HepG2 (cell line): ENCODE measurements at regions not wholly inside any gene's neighbourhood (a gene's known extent, or its start where the extent isn't known, plus 50 kb on each side); places are given as distances from the start of the nearest gene placed in this dataset.

Experiments used
- ATAC-seq: fragments of 200-7000 bp; cut with Tn5 transposase; 3 replicates; pipeline ENCODE4 v1.9.1; 2020; ENCODE audit warnings: mild to moderate bottlenecking, moderate library complexity
- BruUV-seq: library from RNA; stranded (reverse); fragments of 400-500 nt; replicated peaks from 2 replicates; lab custom pipeline; 2021; lab: Mats Ljungman, UMichigan
- CTCF ChIA-PET: fragments of 300-600 bp; formaldehyde crosslinking; extraction: SDS; loops from one replicate; lab custom pipeline; 2021; ENCODE audit warnings: low total read pairs, inconsistent platforms, low intra/inter-chr PET ratio; lab: Yijun Ruan, JAX
- POLR2A ChIA-PET: fragments of 350-600 bp; sonication (Branson Sonifier 250); formaldehyde crosslinking; loops from one replicate; lab custom pipeline; 2020; ENCODE audit warnings: antibody characterized with exemption, inconsistent platforms; lab: Yijun Ruan, JAX
- DNase-seq: peaks from one replicate; pipeline ENCODE4 v3.0.0-alpha.2; 2015; ENCODE audit warnings: low spot score
- FAIRE-seq: peaks from 3 replicates; lab custom pipeline; 2011; peaks lifted over from hg19 to GRCh38; lab: Jason Lieb, UNC
- H2AFZ ChIP-seq: one replicate; pipeline ENCODE4 v1.6.1; 2011; ENCODE audit warnings: low read length, inconsistent platforms
- H3K27ac ChIP-seq: fragments of 300-600 bp; 3 replicates; pipeline ENCODE4 v1.8.0; 2011; ENCODE audit warnings: mixed run types, mild to moderate bottlenecking, mixed read lengths, low read length, inconsistent platforms; ENCODE audit not compliant: insufficient read depth; ENCODE audit errors: extremely low read length
- H3K27me3 ChIP-seq, 2 experiments: fragments of 200-600 bp in 1 of 2; 2 replicates in 1 of 2; 3 replicates in 1 of 2; pipeline versions ENCODE4 v1.6.0 to v1.8.0; 2011; ENCODE audit warnings: low read length in 2 of 2, mild to moderate bottlenecking in 2 of 2, moderate library complexity in 2 of 2, inconsistent platforms in 1 of 2; ENCODE audit not compliant: insufficient read depth in 2 of 2, control insufficient read depth in 1 of 2
- H3K36me3 ChIP-seq, 2 experiments: fragments of 200-600 bp in 1 of 2; replicated peaks in 1 of 2; 2 replicates in 1 of 2; 3 replicates in 1 of 2; pipeline versions ENCODE4 v1.5.1 to v1.8.0; 2011; ENCODE audit warnings: low read length in 2 of 2, inconsistent platforms in 1 of 2; ENCODE audit not compliant: insufficient read depth in 2 of 2, control insufficient read depth in 1 of 2
- H3K4me1 ChIP-seq: 2 replicates; pipeline ENCODE4 v1.5.1; 2012; ENCODE audit warnings: low read length, inconsistent platforms; ENCODE audit not compliant: insufficient read depth
- H3K4me2 ChIP-seq: 2 replicates; pipeline ENCODE4 v1.6.0; 2011; ENCODE audit warnings: low read depth, low read length, inconsistent platforms
- H3K4me3 ChIP-seq, 3 experiments: fragments of 200-600 bp in 1 of 3; sonication (generic), shearing (Covaris generic) in 1 of 3; replicated peaks in 1 of 3; 2 replicates each; pipeline ENCODE4 v1.5.1; 2011 to 2016; ENCODE audit warnings: low read length in 3 of 3, inconsistent platforms in 2 of 3, low read depth in 2 of 3, mild to moderate bottlenecking in 2 of 3, control low read depth in 1 of 3, mixed read lengths in 1 of 3; ENCODE audit not compliant: insufficient read depth in 1 of 3
- H3K79me2 ChIP-seq: one replicate; pipeline ENCODE4 v1.6.1; 2011; ENCODE audit warnings: low read length, inconsistent platforms; ENCODE audit not compliant: insufficient read depth
- H3K9ac ChIP-seq: 2 replicates; pipeline ENCODE4 v1.6.0; 2011; ENCODE audit warnings: mild to moderate bottlenecking, low read depth, low read length, inconsistent platforms; ENCODE audit not compliant: insufficient read depth
- H3K9me3 ChIP-seq: 2 replicates; pipeline ENCODE4 v1.5.1; 2012; ENCODE audit warnings: mild to moderate bottlenecking, low read length
- H4K20me1 ChIP-seq: 2 replicates; pipeline ENCODE4 v1.6.0; 2011; ENCODE audit warnings: inconsistent platforms, mild to moderate bottlenecking, low read length, moderate library complexity; ENCODE audit not compliant: insufficient read depth
- FOXJ3 ChIP-seq: sonication (generic); formaldehyde crosslinking; IDR thresholded peaks from 2 replicates; pipeline ENCODE4 v1.4.0; 2020; ENCODE audit warnings: missing genetic modification reagents, mild to moderate bottlenecking, borderline replicate concordance
- PCBP2 ChIP-seq: fragments of 200-400 bp; formaldehyde crosslinking; optimal IDR thresholded peaks from 2 replicates; pipeline ENCODE3; 2018; ENCODE audit warnings: low read length, low read depth; ENCODE audit not compliant: poor library complexity, severe bottlenecking
- POLR2A ChIP-seq, 2 experiments: IDR thresholded peaks; 2 replicates each; pipeline ENCODE4 v1.6.1; 2011; ENCODE audit warnings: low read depth in 2 of 2, low read length in 2 of 2, mild to moderate bottlenecking in 1 of 2, moderate library complexity in 1 of 2; ENCODE audit not compliant: insufficient read depth in 1 of 2
- SALL1 ChIP-seq: sonication (generic); formaldehyde crosslinking; IDR thresholded peaks from 2 replicates; pipeline ENCODE4 v1.8.0; 2022; ENCODE audit warnings: mild to moderate bottlenecking, missing genetic modification reagents
- ZBTB38 ChIP-seq: sonication (generic); formaldehyde crosslinking; IDR thresholded peaks from 2 replicates; pipeline ENCODE4 v1.5.1; 2020; ENCODE audit warnings: mild to moderate bottlenecking, missing genetic modification reagents
- ZNF879 ChIP-seq: sonication (generic); formaldehyde crosslinking; IDR thresholded peaks from 2 replicates; pipeline ENCODE4 v1.8.1; 2023; ENCODE audit warnings: missing genetic modification reagents
- WGBS: methylation state at CpG from one replicate; pipeline ENCODE4 v1.1.6; 2017; ENCODE audit warnings: low lambda C conversion rate; 5-methylcytosine and 5-hydroxymethylcytosine counted together
- in situ Hi-C: cut with HindIII; loops from 2 replicates; pipeline ENCODE4 v1.10.0; 2017; ENCODE audit warnings: low pct_unique_long_range_greater_than_20kb; ENCODE audit not compliant: extremely low pct_ligation_motif_present
- intact Hi-C: fragments of 100-400 bp; cut with micrococcal nuclease; formaldehyde crosslinking; loops from one replicate; pipeline ENCODE4 v1.10.0; 2022; ENCODE audit not compliant: unreplicated experiment

DNA sequence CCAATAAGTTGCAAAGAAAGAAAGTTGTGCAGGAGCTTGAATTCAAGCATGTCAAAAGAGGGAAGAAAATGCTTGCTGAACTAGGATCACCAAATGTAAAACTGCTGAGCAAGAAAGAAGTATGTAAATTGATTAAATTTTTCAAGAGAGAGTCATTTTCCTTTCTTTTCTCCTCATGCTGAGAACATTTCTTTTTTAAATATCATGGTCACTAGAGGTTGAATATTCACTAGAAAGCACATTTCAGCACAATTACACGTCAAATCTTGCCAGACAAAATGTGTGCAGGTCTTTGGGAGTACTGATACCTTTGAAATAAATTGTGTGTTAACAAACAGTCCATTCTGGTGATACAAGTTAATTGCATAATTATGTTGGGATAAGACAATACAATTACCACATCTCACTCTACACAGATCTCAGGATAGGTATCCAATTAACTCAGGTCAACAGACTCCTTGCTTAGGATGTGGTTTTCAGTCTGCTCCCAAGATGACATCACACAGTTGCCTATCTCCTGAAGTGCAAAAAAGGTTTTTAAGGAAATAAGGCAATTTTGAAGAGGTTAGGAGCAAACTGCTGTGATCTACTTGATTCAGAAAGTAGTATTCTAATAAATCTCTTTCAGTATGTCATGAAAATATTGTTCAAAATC is 862.2 kb downstream of the RPS29 start:
- in situ Hi-C loops (no loop called here), intact Hi-C loops (no loop called here)
- no peak for ATAC-seq
- no peaks in the 10 kb centered on the region for H3K4me1 ChIP-seq
- no peak overlapping the region for H3K4me2 ChIP-seq
- 4% methylated on average over 1 of the region's 1 CpG for WGBS
- CTCF ChIA-PET = no interaction called here
- H2AFZ ChIP-seq = no peak overlapping the region
- DNase-seq = no peak
- no peaks in the 10 kb centered on the region for H3K27me3 ChIP-seq
- H3K27ac ChIP-seq = no peak overlapping the region
- TF ChIP-seq ZNF879 (CRISPR knock-in tag) (no peak), SALL1 (no peak), FOXJ3 (CRISPR knock-in tag) (no peak)
- POLR2A ChIA-PET = no interaction called here
- no peak for FAIRE-seq
- H3K9me3 ChIP-seq = peaks cover 64% of the 10 kb centered on the region
- H3K9ac ChIP-seq = no peak overlapping the region
- no peaks in the 10 kb centered on the region for H3K36me3 ChIP-seq
- no peaks in the 10 kb centered on the region for H4K20me1 ChIP-seq
- no peak overlapping the region for H3K4me3 ChIP-seq
- H3K79me2 ChIP-seq = no peaks in the 10 kb centered on the region
- no TSS peak for BruUV-seq

DNA sequence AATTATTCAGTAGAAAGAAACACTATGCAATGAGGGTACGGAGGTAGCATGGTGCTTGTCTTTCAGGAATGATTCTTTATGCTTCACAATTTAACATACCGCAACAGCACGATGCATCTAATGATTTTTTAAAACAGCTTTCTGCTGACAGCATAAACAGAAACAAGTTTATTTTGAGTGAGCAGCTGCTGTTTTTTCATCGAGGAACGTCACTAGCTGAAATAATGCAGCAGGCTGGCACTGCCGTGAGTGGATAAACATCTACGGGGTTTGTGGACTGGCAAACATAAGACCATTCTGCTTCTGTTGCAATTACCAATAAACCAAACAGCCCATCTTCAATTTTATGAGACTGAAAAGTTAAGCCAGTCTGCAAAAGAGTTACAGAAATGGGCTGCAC is 871.8 kb downstream of the RPS29 start:
- Histone ChIP-seq H2AFZ (no peak overlapping the region), H3K4me3 (no peak overlapping the region), H3K9me3 (peaks cover 54% of the 10 kb centered on the region), H3K4me2 (no peak overlapping the region), H3K27me3 (no peaks in the 10 kb centered on the region), H3K79me2 (no peaks in the 10 kb centered on the region), H3K36me3 (no peaks in the 10 kb centered on the region), H3K9ac (no peak overlapping the region), H3K4me1 (no peaks in the 10 kb centered on the region), H4K20me1 (no peaks in the 10 kb centered on the region), H3K27ac (no peak overlapping the region)
- ATAC-seq (no peak), DNase-seq (no peak), FAIRE-seq (no peak)
- TF ChIP-seq ZBTB38 (CRISPR knock-in tag) (no peak), POLR2A (IDR thresholded peaks at IDR 0.05; ENCODE audit: insufficient read depth in 1 of 2, low read depth in 2 of 2, low read length in 2 of 2) (no peak), PCBP2 (no peak)
- 0% methylated on average over 7 of the region's 7 CpGs for WGBS
- POLR2A ChIA-PET = no interaction called here
- intact Hi-C loops = no loop called here
- CTCF ChIA-PET = no interaction called here
- in situ Hi-C loops = no loop called here
- no TSS peak for BruUV-seq
